ENCODE measurements at regions not wholly inside any gene's neighbourhood (a gene's known extent, or its start where the extent isn't known, plus 50 kb on each side); places are given as distances from the start of the nearest gene placed in this dataset.
"Not testable (repeated sequence)": the region's sequence is repeated elsewhere in the genome, so short reads cannot be mapped to it uniquely, and the experiment has no call there.

DNA sequence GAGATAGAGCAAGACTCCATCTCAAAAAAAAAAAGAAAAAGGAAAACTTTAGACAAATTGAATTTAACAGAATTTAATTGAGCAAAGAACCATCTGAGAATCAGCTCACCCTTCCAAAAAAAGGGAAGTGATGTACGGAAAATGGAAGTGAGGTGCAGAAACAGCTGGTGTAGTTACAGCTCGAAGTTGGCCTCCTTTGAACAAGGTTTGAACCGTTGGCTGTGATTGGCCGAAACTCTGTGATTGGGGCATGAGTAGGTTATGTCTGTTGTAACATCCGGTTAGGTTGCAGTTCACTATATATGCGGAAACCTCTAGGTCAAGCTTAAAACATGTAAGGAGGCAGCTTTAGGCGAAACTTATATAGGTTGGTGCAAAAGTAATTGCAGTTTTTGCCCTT lies 97.9 kb upstream of the KIF26B start:
- Histone ChIP-seq H4K20me1 (replicated peaks; ENCODE audit: control insufficient read depth, extremely low read depth, insufficient read depth, low read length) (no peaks in the 10 kb centered on the region), H3K27ac (ENCODE audit: insufficient read depth, low read depth, low read length) (no peak overlapping the region), H3K9ac (replicated peaks; ENCODE audit: extremely low read depth, insufficient read depth, low read length) (no peak overlapping the region), H3K4me1 (ENCODE audit: control insufficient read depth, extremely low read depth, insufficient read depth, low read length) (no peaks in the 10 kb centered on the region), H3K4me3 (replicated peaks in 1 of 3; ENCODE audit: insufficient read depth in 1 of 3, low read depth in 1 of 3, low read length in 3 of 3) (no peak overlapping the region), H3K27me3 (ENCODE audit: control insufficient read depth in 2 of 2, insufficient read depth in 2 of 2, low read length in 2 of 2) (no peaks in the 10 kb centered on the region), H3K9me1 (replicated peaks; ENCODE audit: control insufficient read depth, extremely low read depth, insufficient read depth, low read length) (no peaks in the 10 kb centered on the region), H3K4me2 (ENCODE audit: insufficient read depth, low read length) (no peak overlapping the region), H3K79me2 (ENCODE audit: control insufficient read depth, insufficient read depth, low read length) (no peaks in the 10 kb centered on the region), H2AFZ (ENCODE audit: low read depth, low read length) (no peak overlapping the region), H3K9me3 (replicated peaks; ENCODE audit: control insufficient read depth, insufficient read depth, low read length) (no peaks in the 10 kb centered on the region), H3K36me3 (ENCODE audit: control insufficient read depth in 2 of 2, extremely low read depth in 1 of 2, insufficient read depth in 2 of 2, low read length in 2 of 2) (no peaks in the 10 kb centered on the region)
- FAIRE-seq: peak; percentile 62
- no peak for DNase-seq (ENCODE audit: low read depth, low spot score)
- dilution Hi-C loops (cut with MboI; ENCODE audit: extremely low pct_ligation_motif_present, low sequenced_read_pairs): no loop called here
- CTCF ChIA-PET: interaction anchor here (0.6 to 4.6 kb wide), 2 partner anchors 14 to 60 kb away, joined by 3 to 18 read pairs; no protein-coding TSS in a partner anchor
- TF ChIP-seq MYC (IDR thresholded peaks at IDR 0.05; ENCODE audit: low read depth, low read length) (no peak), GATA2 (IDR thresholded peaks at IDR 0.05; ENCODE audit: insufficient read depth, insufficient read length, low read depth, low read length) (no peak), EZH2 (IDR thresholded peaks at IDR 0.05; ENCODE audit: borderline replicate concordance, low read depth, low read length, severe bottlenecking) (no peak), POLR2A (IDR thresholded peaks at IDR 0.05; ENCODE audit: low read depth, low read length) (no peak), FOS (IDR thresholded peaks at IDR 0.05; ENCODE audit: borderline replicate concordance, insufficient read depth, low read length) (no peak), POLR2AphosphoS5 (IDR thresholded peaks at IDR 0.05; ENCODE audit: insufficient read depth, low read depth, low read length) (no peak), JUN (IDR thresholded peaks at IDR 0.05; ENCODE audit: borderline replicate concordance, insufficient read depth, insufficient read length, low read depth) (no peak)
- TF ChIP-seq, protein P1, sequence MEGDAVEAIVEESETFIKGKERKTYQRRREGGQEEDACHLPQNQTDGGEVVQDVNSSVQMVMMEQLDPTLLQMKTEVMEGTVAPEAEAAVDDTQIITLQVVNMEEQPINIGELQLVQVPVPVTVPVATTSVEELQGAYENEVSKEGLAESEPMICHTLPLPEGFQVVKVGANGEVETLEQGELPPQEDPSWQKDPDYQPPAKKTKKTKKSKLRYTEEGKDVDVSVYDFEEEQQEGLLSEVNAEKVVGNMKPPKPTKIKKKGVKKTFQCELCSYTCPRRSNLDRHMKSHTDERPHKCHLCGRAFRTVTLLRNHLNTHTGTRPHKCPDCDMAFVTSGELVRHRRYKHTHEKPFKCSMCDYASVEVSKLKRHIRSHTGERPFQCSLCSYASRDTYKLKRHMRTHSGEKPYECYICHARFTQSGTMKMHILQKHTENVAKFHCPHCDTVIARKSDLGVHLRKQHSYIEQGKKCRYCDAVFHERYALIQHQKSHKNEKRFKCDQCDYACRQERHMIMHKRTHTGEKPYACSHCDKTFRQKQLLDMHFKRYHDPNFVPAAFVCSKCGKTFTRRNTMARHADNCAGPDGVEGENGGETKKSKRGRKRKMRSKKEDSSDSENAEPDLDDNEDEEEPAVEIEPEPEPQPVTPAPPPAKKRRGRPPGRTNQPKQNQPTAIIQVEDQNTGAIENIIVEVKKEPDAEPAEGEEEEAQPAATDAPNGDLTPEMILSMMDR (IDR thresholded peaks at IDR 0.05; ENCODE audit: extremely low read depth in 1 of 2, insufficient read depth in 1 of 2, low read depth in 1 of 2, low read length in 2 of 2): no peak
- TF ChIP-seq, protein P2, sequence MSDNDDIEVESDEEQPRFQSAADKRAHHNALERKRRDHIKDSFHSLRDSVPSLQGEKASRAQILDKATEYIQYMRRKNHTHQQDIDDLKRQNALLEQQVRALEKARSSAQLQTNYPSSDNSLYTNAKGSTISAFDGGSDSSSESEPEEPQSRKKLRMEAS (IDR thresholded peaks at IDR 0.05; ENCODE audit: insufficient read depth, insufficient read length): no peak
- intact Hi-C loops (cut with micrococcal nuclease): no loop called here
- POLR2A ChIA-PET: no interaction called here
- no TSS peak for BruUV-seq (replicated peaks)

DNA sequence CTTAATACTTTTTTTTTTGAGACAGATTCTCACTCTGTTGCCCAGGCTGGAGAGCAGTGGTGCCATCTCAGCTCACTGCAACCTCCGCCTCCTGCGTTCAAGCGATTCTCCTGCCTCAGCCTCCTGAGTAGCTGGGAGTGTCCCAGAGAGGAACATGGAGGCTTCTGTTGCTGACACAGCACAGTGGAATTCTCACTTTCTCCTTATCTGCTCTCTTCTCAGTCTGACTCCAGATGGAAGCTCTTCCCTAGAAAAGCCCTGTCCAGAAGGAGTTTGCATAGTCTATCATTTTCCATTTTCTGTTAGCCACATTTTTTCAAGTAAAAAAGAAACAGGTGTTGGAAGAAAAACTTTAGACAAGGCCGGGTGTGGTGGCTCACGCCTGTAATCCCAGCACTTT lies 98.5 kb upstream of the KIF26B start:
- H3K4me1 ChIP-seq (ENCODE audit: control insufficient read depth, extremely low read depth, insufficient read depth, low read length); intact Hi-C loops (cut with micrococcal nuclease); BruUV-seq (replicated peaks); H3K36me3 ChIP-seq (ENCODE audit: control insufficient read depth in 2 of 2, extremely low read depth in 1 of 2, insufficient read depth in 2 of 2, low read length in 2 of 2); H3K27ac ChIP-seq (ENCODE audit: insufficient read depth, low read depth, low read length); H2AFZ ChIP-seq (ENCODE audit: low read depth, low read length); H3K9me1 ChIP-seq (replicated peaks; ENCODE audit: control insufficient read depth, extremely low read depth, insufficient read depth, low read length); H3K79me2 ChIP-seq (ENCODE audit: control insufficient read depth, insufficient read depth, low read length); H3K9me3 ChIP-seq (replicated peaks; ENCODE audit: control insufficient read depth, insufficient read depth, low read length); dilution Hi-C loops (cut with MboI; ENCODE audit: extremely low pct_ligation_motif_present, low sequenced_read_pairs); DNase-seq (ENCODE audit: low read depth, low spot score); H3K9ac ChIP-seq (replicated peaks; ENCODE audit: extremely low read depth, insufficient read depth, low read length); H3K27me3 ChIP-seq (ENCODE audit: control insufficient read depth in 2 of 2, insufficient read depth in 2 of 2, low read length in 2 of 2); H4K20me1 ChIP-seq (replicated peaks; ENCODE audit: control insufficient read depth, extremely low read depth, insufficient read depth, low read length); H3K4me3 ChIP-seq (replicated peaks in 1 of 3; ENCODE audit: insufficient read depth in 1 of 3, low read depth in 1 of 3, low read length in 3 of 3); FAIRE-seq; H3K4me2 ChIP-seq (ENCODE audit: insufficient read depth, low read length); POLR2A ChIA-PET: not testable (repeated sequence)
- CTCF ChIA-PET: interaction anchor here (0.6 to 4.6 kb wide), 2 partner anchors 13 to 60 kb away, joined by 3 to 18 read pairs; no protein-coding TSS in a partner anchor
